Lung (tissue), 11 donors: ENCODE measurements at regions not wholly inside any gene's neighbourhood (a gene's known extent, or its start where the extent isn't known, plus 50 kb on each side); places are given as distances from the start of the nearest gene placed in this dataset.

Experiments
- ATAC-seq: fragments of 200-7000 bp; cut with Tn5 transposase; one replicate; pipeline ENCODE4 v1.9.1; 2020; ENCODE audit warnings: moderate number of reproducible peaks; ENCODE audit not compliant: insufficient read depth, low FRiP score
- DNase-seq, 3 donors: peaks; one replicate each; pipeline ENCODE4 v3.0.0-alpha.2; 2013 to 2017
- H3K27ac ChIP-seq, 2 donors: one replicate each; pipeline ENCODE4 v1.5.1; 2013; ENCODE audit warnings: mild to moderate bottlenecking in 2 of 2, moderate library complexity in 2 of 2, control low read depth in 1 of 2, inconsistent platforms in 1 of 2, low read depth in 1 of 2, low read length in 1 of 2
- H3K27me3 ChIP-seq, 3 donors: one replicate each; pipeline ENCODE4 v1.5.1; 2013; ENCODE audit warnings: low read length in 2 of 3; ENCODE audit not compliant: control insufficient read depth in 3 of 3, insufficient read depth in 3 of 3
- H3K36me3 ChIP-seq, 4 donors: one replicate each; pipeline ENCODE4 v1.5.1; 2013; ENCODE audit warnings: low read length in 4 of 4, mild to moderate bottlenecking in 1 of 4, moderate library complexity in 1 of 4; ENCODE audit not compliant: control insufficient read depth in 4 of 4, insufficient read depth in 4 of 4
- H3K4me1 ChIP-seq, 5 donors: one replicate each; pipeline ENCODE4 v1.5.1; 2013; ENCODE audit warnings: low read length in 5 of 5, mild to moderate bottlenecking in 2 of 5, moderate library complexity in 1 of 5; ENCODE audit not compliant: control insufficient read depth in 5 of 5, insufficient read depth in 5 of 5
- H3K4me3 ChIP-seq: one replicate; pipeline ENCODE4 v1.5.1; 2013; ENCODE audit warnings: mild to moderate bottlenecking, control low read depth, moderate library complexity
- H3K9ac ChIP-seq, 2 donors: one replicate each; pipeline ENCODE4 v1.5.1; 2013; ENCODE audit warnings: low read length in 2 of 2, control low read depth in 1 of 2; ENCODE audit not compliant: insufficient read depth in 1 of 2
- H3K9me3 ChIP-seq, 4 donors: one replicate each; pipeline ENCODE4 v1.5.1; 2013; ENCODE audit warnings: low read length in 3 of 4, mild to moderate bottlenecking in 1 of 4, moderate library complexity in 1 of 4; ENCODE audit not compliant: control insufficient read depth in 4 of 4, insufficient read depth in 3 of 4
- CTCF ChIP-seq: IDR thresholded peaks from 2 replicates; pipeline ENCODE4 v1.5.1; 2012; ENCODE audit warnings: mild to moderate bottlenecking; ENCODE audit errors: control extremely low read depth, extremely low read depth
- WGBS, 2 donors: extraction: QIAGEN DNeasy Blood & Tissue Kit; methylation state at CpG; one replicate each; pipeline ENCODE4 v1.1.7; 2013; 5-methylcytosine and 5-hydroxymethylcytosine counted together
- donor health status: control.
- donor health status: control.
- donor health status: Bipolar disorder and iron deficiency.
- donor health status: healthy.
- donor health status: DM: yes; HTN: yes; CAD: no.

GRCh38 chr5:120150770-120151169, 313.3 kb upstream of the PRR16 start:
- 76 to 84% methylated on average over 2 of the region's 2 CpGs for WGBS, 2 donors
- no peaks in the 10 kb centered on the region for H3K27me3 ChIP-seq
- H3K9ac ChIP-seq = no peak overlapping the region
- no peak for DNase-seq
- ATAC-seq = no peak
- peaks cover 0 to 5% (median 0%) of the 10 kb centered on the region in 5 donors for H3K4me1 ChIP-seq
- no peaks in the 10 kb centered on the region for H3K36me3 ChIP-seq
- H3K27ac ChIP-seq = no peak overlapping the region
- no peak for TF ChIP-seq CTCF
- no peak overlapping the region for H3K4me3 ChIP-seq
- peaks cover 0 to 2% (median 0%) of the 10 kb centered on the region in 4 donors for H3K9me3 ChIP-seq

GRCh38 chr5:120151181-120151580, 312.9 kb upstream of the PRR16 start:
- DNase-seq (no peak), ATAC-seq (no peak)
- Histone ChIP-seq H3K4me1 (peaks cover 0 to 5% (median 0%) of the 10 kb centered on the region in 5 donors), H3K27ac (no peak overlapping the region), H3K9ac (no peak overlapping the region), H3K9me3 (peaks cover 0 to 2% (median 0%) of the 10 kb centered on the region in 4 donors), H3K36me3 (no peaks in the 10 kb centered on the region), H3K27me3 (no peaks in the 10 kb centered on the region), H3K4me3 (no peak overlapping the region)
- TF ChIP-seq CTCF = no peak
- 91 to 92% methylated on average over 1 of the region's 1 CpG for WGBS, 2 donors

GRCh38 chr5:120151825-120152224, 312.3 kb upstream of the PRR16 start:
- Histone ChIP-seq H3K9me3 (peaks cover 0 to 2% (median 0%) of the 10 kb centered on the region in 4 donors), H3K27me3 (no peaks in the 10 kb centered on the region), H3K36me3 (no peaks in the 10 kb centered on the region), H3K27ac (no peak overlapping the region), H3K9ac (no peak overlapping the region), H3K4me3 (no peak overlapping the region), H3K4me1 (peaks cover 0 to 5% (median 0%) of the 10 kb centered on the region in 5 donors)
- DNase-seq (no peak), ATAC-seq (no peak)
- no peak for TF ChIP-seq CTCF
- WGBS, 2 donors = 81 to 82% methylated on average over 1 of the region's 1 CpG

GRCh38 chr5:120152472-120152871, 311.6 kb upstream of the PRR16 start:
- ATAC-seq = no peak
- Histone ChIP-seq H3K27ac (no peak overlapping the region), H3K9me3 (peaks cover 0 to 2% (median 0%) of the 10 kb centered on the region in 4 donors), H3K36me3 (no peaks in the 10 kb centered on the region), H3K4me3 (no peak overlapping the region), H3K27me3 (no peaks in the 10 kb centered on the region), H3K9ac (no peak overlapping the region), H3K4me1 (peaks cover 0 to 5% (median 0%) of the 10 kb centered on the region in 5 donors)
- no peak for DNase-seq
- TF ChIP-seq CTCF = no peak
- 64 to 65% methylated on average over 2 of the region's 2 CpGs for WGBS, 2 donors
